Vagina (tissue), 2 donors: ENCODE measurements at regions not wholly inside any gene's neighbourhood (a gene's known extent, or its start where the extent isn't known, plus 50 kb on each side); places are given as distances from the start of the nearest gene placed in this dataset.

ENCODE experiments used
- POLR2A ChIP-seq, 2 donors: fragments of 450-650 bp; IDR thresholded peaks; one replicate each; pipeline ENCODE4 v1.6.1; 2017; ENCODE audit warnings: antibody characterized with exemption in 2 of 2, mild to moderate bottlenecking in 2 of 2, moderate library complexity in 2 of 2
- POLR2AphosphoS5 ChIP-seq, 2 donors: sonication (generic); formaldehyde crosslinking; IDR thresholded peaks; one replicate each; pipeline ENCODE4 v1.9.0; 2017; ENCODE audit warnings: antibody characterized with exemption in 2 of 2, mild to moderate bottlenecking in 2 of 2, low read depth in 1 of 2; ENCODE audit not compliant: insufficient read depth in 1 of 2
- TF ChIP-seq, protein P1 (sequence below), 3 experiments: fragments of 450-650 bp in 2 of 3; fragments of 200-600 bp in 1 of 3; sonication (generic) in 1 of 3; IDR thresholded peaks; one replicate each; pipeline ENCODE4 v1.5.1; 2017 to 2019; ENCODE audit warnings: antibody characterized with exemption in 3 of 3, mild to moderate bottlenecking in 2 of 3, moderate library complexity in 2 of 3

DNA sequence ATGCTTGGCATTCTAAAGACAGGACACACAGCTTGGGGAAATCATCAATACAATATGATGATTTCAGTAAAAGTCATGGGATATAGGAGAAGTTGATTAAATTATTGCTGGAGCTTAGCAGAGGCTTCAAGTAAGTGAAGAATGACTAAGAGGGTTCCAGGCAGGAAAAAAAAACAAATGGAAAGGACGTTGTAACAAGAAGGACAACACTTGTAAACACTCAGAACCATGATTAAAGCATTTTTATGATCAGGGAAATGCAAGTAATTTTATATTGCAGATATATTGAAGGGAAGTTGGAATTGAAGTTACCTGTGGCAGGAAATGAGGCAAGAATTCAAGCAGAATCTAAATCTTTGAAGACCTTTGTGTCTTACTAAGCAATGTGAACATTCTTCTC lies 602.7 kb upstream of the NEGR1 start:
- no peak for TF ChIP-seq POLR2A (IDR thresholded peaks at IDR 0.05)
- TF ChIP-seq, protein P1, sequence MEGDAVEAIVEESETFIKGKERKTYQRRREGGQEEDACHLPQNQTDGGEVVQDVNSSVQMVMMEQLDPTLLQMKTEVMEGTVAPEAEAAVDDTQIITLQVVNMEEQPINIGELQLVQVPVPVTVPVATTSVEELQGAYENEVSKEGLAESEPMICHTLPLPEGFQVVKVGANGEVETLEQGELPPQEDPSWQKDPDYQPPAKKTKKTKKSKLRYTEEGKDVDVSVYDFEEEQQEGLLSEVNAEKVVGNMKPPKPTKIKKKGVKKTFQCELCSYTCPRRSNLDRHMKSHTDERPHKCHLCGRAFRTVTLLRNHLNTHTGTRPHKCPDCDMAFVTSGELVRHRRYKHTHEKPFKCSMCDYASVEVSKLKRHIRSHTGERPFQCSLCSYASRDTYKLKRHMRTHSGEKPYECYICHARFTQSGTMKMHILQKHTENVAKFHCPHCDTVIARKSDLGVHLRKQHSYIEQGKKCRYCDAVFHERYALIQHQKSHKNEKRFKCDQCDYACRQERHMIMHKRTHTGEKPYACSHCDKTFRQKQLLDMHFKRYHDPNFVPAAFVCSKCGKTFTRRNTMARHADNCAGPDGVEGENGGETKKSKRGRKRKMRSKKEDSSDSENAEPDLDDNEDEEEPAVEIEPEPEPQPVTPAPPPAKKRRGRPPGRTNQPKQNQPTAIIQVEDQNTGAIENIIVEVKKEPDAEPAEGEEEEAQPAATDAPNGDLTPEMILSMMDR (IDR thresholded peaks at IDR 0.05), result no peak
- TF ChIP-seq POLR2AphosphoS5 (IDR thresholded peaks at IDR 0.05; ENCODE audit: insufficient read depth in 1 of 2, low read depth in 1 of 2), result no peak
